ENCODE measurements at regions not wholly inside any gene's neighbourhood (a gene's known extent, or its start where the extent isn't known, plus 50 kb on each side); places are given as distances from the start of the nearest gene placed in this dataset.

DNA sequence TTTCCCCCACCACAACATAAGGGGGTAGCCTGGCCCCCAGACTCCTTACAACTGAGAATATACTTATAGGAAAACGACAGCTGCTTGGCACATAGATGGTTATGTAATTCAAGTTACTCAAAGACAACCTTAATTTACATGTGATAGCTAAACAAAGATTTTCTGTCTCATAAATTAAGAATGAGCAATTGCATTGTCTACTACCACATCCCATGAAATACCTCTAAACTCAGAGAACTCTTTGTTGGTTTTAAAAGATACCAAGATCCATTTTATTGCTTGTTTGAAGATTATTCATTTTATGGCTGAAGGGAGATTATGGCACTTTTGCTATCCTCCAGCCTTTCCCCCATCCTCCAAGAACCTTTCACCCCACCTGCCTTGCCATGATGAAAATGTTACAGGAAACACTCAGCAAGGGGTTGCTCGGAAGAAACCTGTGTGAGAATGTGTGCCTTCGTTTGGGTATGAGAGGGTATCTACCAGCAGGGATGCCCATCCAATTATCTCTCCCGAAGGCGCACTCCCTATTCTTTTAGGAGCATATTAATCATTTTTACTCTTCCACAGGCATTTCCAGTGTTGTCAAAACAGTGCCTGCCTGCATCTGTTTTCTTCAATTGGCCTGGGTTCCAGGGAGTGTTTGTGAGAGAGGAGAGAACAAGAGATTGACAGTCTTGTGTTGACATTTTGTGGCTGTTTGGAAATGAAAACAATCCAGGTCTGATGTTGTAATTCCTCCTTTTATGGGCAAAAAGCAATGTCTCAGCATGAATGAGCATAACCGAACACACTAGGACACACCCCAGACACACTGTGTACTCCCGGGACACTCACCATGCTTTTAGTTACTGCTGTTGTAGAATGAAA lies 208.0 kb upstream of the ANKRD55 start (continued):
- TF ChIP-seq, protein P1, sequence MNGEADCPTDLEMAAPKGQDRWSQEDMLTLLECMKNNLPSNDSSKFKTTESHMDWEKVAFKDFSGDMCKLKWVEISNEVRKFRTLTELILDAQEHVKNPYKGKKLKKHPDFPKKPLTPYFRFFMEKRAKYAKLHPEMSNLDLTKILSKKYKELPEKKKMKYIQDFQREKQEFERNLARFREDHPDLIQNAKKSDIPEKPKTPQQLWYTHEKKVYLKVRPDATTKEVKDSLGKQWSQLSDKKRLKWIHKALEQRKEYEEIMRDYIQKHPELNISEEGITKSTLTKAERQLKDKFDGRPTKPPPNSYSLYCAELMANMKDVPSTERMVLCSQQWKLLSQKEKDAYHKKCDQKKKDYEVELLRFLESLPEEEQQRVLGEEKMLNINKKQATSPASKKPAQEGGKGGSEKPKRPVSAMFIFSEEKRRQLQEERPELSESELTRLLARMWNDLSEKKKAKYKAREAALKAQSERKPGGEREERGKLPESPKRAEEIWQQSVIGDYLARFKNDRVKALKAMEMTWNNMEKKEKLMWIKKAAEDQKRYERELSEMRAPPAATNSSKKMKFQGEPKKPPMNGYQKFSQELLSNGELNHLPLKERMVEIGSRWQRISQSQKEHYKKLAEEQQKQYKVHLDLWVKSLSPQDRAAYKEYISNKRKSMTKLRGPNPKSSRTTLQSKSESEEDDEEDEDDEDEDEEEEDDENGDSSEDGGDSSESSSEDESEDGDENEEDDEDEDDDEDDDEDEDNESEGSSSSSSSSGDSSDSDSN (CRISPR knock-in tag; IDR thresholded peaks at IDR 0.05): no peak
- TF ChIP-seq POLR2AphosphoS2 (IDR thresholded peaks at IDR 0.05; ENCODE audit: low read depth, low read length) (no peak), POLR2AphosphoS5 (IDR thresholded peaks at IDR 0.05; ENCODE audit: low read depth, low read length) (no peak), STAT5B (CRISPR knock-in tag; IDR thresholded peaks at IDR 0.05) (no peak), NKX3-1 (CRISPR knock-in tag; IDR thresholded peaks at IDR 0.05) (no peak), ZNF614 (CRISPR knock-in tag; IDR thresholded peaks at IDR 0.05; ENCODE audit: borderline replicate concordance) (peak; percentile 92), ZNF251 (CRISPR knock-in tag; IDR thresholded peaks at IDR 0.05) (no peak), TBL1XR1 (IDR thresholded peaks at IDR 0.05; ENCODE audit: borderline replicate concordance, low read length, partially characterized antibody) (no peak), ZBTB34 (CRISPR knock-in tag; IDR thresholded peaks at IDR 0.05) (no peak), ZNF276 (CRISPR knock-in tag; IDR thresholded peaks at IDR 0.05; ENCODE audit: low read depth) (no peak), ZNF264 (CRISPR knock-in tag; IDR thresholded peaks at IDR 0.05) (no peak), KAT8 (CRISPR knock-in tag; IDR thresholded peaks at IDR 0.05) (peak; percentile 50; the same call in 1 of the 2 replicates), ZNF10 (CRISPR knock-in tag; IDR thresholded peaks at IDR 0.05; ENCODE audit: borderline replicate concordance, low read depth) (no peak), KMT2A (CRISPR knock-in tag; IDR thresholded peaks at IDR 0.05) (no peak), ZNF20 (CRISPR knock-in tag; IDR thresholded peaks at IDR 0.05) (no peak), NFE2 (CRISPR knock-in tag; IDR thresholded peaks at IDR 0.05) (no peak), ZFP36 (IDR thresholded peaks at IDR 0.05; ENCODE audit: borderline replicate concordance, low read depth, low read length, partially characterized antibody) (no peak), ARNTL (CRISPR knock-in tag; IDR thresholded peaks at IDR 0.05) (no peak), GABPB1 (CRISPR knock-in tag; IDR thresholded peaks at IDR 0.05) (no peak), TAF1 (CRISPR knock-in tag; IDR thresholded peaks at IDR 0.05) (no peak), PHF8 (CRISPR knock-in tag; IDR thresholded peaks at IDR 0.05) (no peak)
- TF ChIP-seq, protein P2, sequence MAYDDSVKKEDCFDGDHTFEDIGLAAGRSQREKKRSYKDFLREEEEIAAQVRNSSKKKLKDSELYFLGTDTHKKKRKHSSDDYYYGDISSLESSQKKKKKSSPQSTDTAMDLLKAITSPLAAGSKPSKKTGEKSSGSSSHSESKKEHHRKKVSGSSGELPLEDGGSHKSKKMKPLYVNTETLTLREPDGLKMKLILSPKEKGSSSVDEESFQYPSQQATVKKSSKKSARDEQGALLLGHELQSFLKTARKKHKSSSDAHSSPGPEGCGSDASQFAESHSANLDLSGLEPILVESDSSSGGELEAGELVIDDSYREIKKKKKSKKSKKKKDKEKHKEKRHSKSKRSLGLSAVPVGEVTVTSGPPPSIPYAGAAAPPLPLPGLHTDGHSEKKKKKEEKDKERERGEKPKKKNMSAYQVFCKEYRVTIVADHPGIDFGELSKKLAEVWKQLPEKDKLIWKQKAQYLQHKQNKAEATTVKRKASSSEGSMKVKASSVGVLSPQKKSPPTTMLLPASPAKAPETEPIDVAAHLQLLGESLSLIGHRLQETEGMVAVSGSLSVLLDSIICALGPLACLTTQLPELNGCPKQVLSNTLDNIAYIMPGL (CRISPR knock-in tag; IDR thresholded peaks at IDR 0.05; ENCODE audit: borderline replicate concordance in 1 of 2, low read depth in 1 of 2): no peak; a peak in 1 of 4 replicates
- TF ChIP-seq, protein P3, sequence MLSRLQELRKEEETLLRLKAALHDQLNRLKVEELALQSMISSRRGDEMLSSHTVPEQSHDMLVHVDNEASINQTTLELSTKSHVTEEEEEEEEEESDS (CRISPR knock-in tag; IDR thresholded peaks at IDR 0.05; ENCODE audit: borderline replicate concordance): no peak

Measured in HepG2 (cell line).